ENCODE measurements at regions not wholly inside any gene's neighbourhood (a gene's known extent, or its start where the extent isn't known, plus 50 kb on each side); places are given as distances from the start of the nearest gene placed in this dataset.

GRCh38 chr5:125898851-125899405 is 524.3 kb upstream of the GRAMD2B start:
- TF ChIP-seq YY1 (IDR thresholded peaks at IDR 0.05; ENCODE audit: insufficient read depth, insufficient read length) = no peak
- no peak for TF ChIP-seq ZNF274 (IDR thresholded peaks at IDR 0.05; ENCODE audit: low read depth, low read length)
- no peak for TF ChIP-seq SUZ12 (IDR thresholded peaks at IDR 0.05; ENCODE audit: extremely low read depth, insufficient read depth, insufficient read length)
